CD1c-positive myeloid dendritic cell (primary cell): ENCODE measurements at regions not wholly inside any gene's neighbourhood (a gene's known extent, or its start where the extent isn't known, plus 50 kb on each side); places are given as distances from the start of the nearest gene placed in this dataset.
"Not testable (repeated sequence)": the region's sequence is repeated elsewhere in the genome, so short reads cannot be mapped to it uniquely, and the experiment has no call there.

Source experiments
- DNase-seq: peaks from one replicate; pipeline ENCODE4 v3.0.0-alpha.2; 2016; ENCODE audit errors: extremely low spot score

GRCh38 chr14:42508209-42508946 is 901.7 kb downstream of the LRFN5 start:
- no peak for DNase-seq

- no peak for DNase-seq
Observed at GRCh38 chr14:42504433-42504832, 897.8 kb downstream of the LRFN5 start.

- no peak for DNase-seq
Observed at GRCh38 chr14:42499137-42499536, 892.5 kb downstream of the LRFN5 start.

- no peak for DNase-seq
Observed at GRCh38 chr14:42490536-42490935, 883.9 kb downstream of the LRFN5 start.

GRCh38 chr14:42488965-42489364 is 882.3 kb downstream of the LRFN5 start:
- no peak for DNase-seq

- not testable (repeated sequence) for DNase-seq
Observed at GRCh38 chr14:42482345-42482971, 875.8 kb downstream of the LRFN5 start.

- not testable (repeated sequence) for DNase-seq
Observed at GRCh38 chr14:42481714-42482113, 875.0 kb downstream of the LRFN5 start.

GRCh38 chr14:42480255-42480654 is 873.6 kb downstream of the LRFN5 start:
- no peak for DNase-seq

- no peak for DNase-seq
Observed at GRCh38 chr14:42475289-42475688, 868.6 kb downstream of the LRFN5 start.

GRCh38 chr14:42470427-42470719 is 863.7 kb downstream of the LRFN5 start:
- no peak for DNase-seq

- DNase-seq: no peak
Observed at GRCh38 chr14:42469637-42470426, 863.2 kb downstream of the LRFN5 start.

GRCh38 chr14:42460673-42461072 is 854.0 kb downstream of the LRFN5 start:
- no peak for DNase-seq

- DNase-seq: no peak
Observed at GRCh38 chr14:42459171-42459685, 852.6 kb downstream of the LRFN5 start.

GRCh38 chr14:42441615-42442014 is 834.9 kb downstream of the LRFN5 start:
- DNase-seq: no peak

GRCh38 chr14:42437809-42438208 is 831.1 kb downstream of the LRFN5 start:
- DNase-seq: no peak

GRCh38 chr14:42429401-42429800 is 822.7 kb downstream of the LRFN5 start:
- DNase-seq: no peak

- no peak for DNase-seq
Observed at GRCh38 chr14:42428996-42429395, 822.3 kb downstream of the LRFN5 start.

GRCh38 chr14:42424501-42424900 is 817.8 kb downstream of the LRFN5 start:
- DNase-seq: no peak

- DNase-seq: no peak
Observed at GRCh38 chr14:42421377-42422078, 814.9 kb downstream of the LRFN5 start.

GRCh38 chr14:42420071-42420470 is 813.4 kb downstream of the LRFN5 start:
- no peak for DNase-seq

- no peak for DNase-seq
Observed at GRCh38 chr14:42407153-42407552, 800.5 kb downstream of the LRFN5 start.
